Skeletal muscle tissue (tissue), 3 donors: ENCODE measurements at regions not wholly inside any gene's neighbourhood (a gene's known extent, or its start where the extent isn't known, plus 50 kb on each side); places are given as distances from the start of the nearest gene placed in this dataset.

Source experiments
- H3K27ac ChIP-seq: one replicate; pipeline ENCODE4 v1.7.0; 2013; ENCODE audit warnings: mild to moderate bottlenecking, low read depth, low read length, inconsistent platforms
- H3K27me3 ChIP-seq, 3 donors: one replicate each; pipeline ENCODE4 v1.7.0; 2013; ENCODE audit warnings: low read length in 3 of 3; ENCODE audit not compliant: control insufficient read depth in 3 of 3, insufficient read depth in 3 of 3
- H3K36me3 ChIP-seq, 3 donors: one replicate each; pipeline ENCODE4 v1.7.0; 2013; ENCODE audit warnings: low read length in 3 of 3; ENCODE audit not compliant: control insufficient read depth in 3 of 3, insufficient read depth in 3 of 3
- H3K4me1 ChIP-seq, 3 donors: one replicate each; pipeline ENCODE4 v1.7.0; 2013; ENCODE audit warnings: low read length in 3 of 3, mild to moderate bottlenecking in 3 of 3; ENCODE audit not compliant: control insufficient read depth in 3 of 3, insufficient read depth in 3 of 3
- H3K4me3 ChIP-seq, 3 donors: one replicate each; pipeline ENCODE4 v1.7.0; 2013; ENCODE audit warnings: low read length in 3 of 3
- H3K9ac ChIP-seq, 3 donors: one replicate each; pipeline ENCODE4 v1.7.0; 2013; ENCODE audit warnings: low read length in 3 of 3, mild to moderate bottlenecking in 3 of 3, moderate library complexity in 2 of 3, low read depth in 1 of 3
- H3K9me3 ChIP-seq, 3 donors: one replicate each; pipeline ENCODE4 v1.7.0; 2013; ENCODE audit warnings: low read length in 3 of 3; ENCODE audit not compliant: control insufficient read depth in 3 of 3
- donor health status: Osteomylitis.

GRCh38 chr6:21451546-21452013 lies 142.0 kb upstream of the SOX4 start:
- Histone ChIP-seq H3K27ac (no peak overlapping the region), H3K4me3 (no peak overlapping the region), H3K4me1 (no peaks in the 10 kb centered on the region)

DNA sequence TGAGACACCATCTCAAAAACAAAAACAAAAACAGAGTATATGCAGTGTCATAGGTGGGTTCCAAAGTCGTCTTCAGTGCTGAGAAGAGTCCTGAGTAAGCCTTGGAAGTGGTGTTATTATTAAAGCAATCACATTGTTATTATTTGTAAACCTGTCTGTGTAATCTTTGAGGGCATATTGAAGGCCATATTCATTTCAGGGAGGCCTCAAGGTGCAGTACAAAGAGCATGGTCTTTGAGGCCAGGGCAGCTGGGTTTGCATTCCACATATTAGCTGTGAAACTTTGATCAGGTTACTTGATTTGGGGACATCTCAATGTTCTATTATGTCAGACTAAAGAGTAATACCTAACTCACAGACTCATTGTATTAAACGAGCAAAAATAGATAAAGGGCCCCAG lies 139.3 kb upstream of the SOX4 start:
- no peaks in the 10 kb centered on the region for H3K9me3 ChIP-seq
- no peaks in the 10 kb centered on the region for H3K36me3 ChIP-seq
- H3K4me1 ChIP-seq: no peaks in the 10 kb centered on the region
- no peak overlapping the region for H3K9ac ChIP-seq
- H3K27ac ChIP-seq: no peak overlapping the region
- no peak overlapping the region for H3K4me3 ChIP-seq
- no peaks in the 10 kb centered on the region for H3K27me3 ChIP-seq

More at GRCh38 chr6:21451546-21452013, 142.0 kb upstream of the SOX4 start:
- H3K9ac ChIP-seq: no peak overlapping the region
- no peaks in the 10 kb centered on the region for H3K9me3 ChIP-seq
- no peaks in the 10 kb centered on the region for H3K36me3 ChIP-seq
- H3K27me3 ChIP-seq: no peaks in the 10 kb centered on the region

DNA sequence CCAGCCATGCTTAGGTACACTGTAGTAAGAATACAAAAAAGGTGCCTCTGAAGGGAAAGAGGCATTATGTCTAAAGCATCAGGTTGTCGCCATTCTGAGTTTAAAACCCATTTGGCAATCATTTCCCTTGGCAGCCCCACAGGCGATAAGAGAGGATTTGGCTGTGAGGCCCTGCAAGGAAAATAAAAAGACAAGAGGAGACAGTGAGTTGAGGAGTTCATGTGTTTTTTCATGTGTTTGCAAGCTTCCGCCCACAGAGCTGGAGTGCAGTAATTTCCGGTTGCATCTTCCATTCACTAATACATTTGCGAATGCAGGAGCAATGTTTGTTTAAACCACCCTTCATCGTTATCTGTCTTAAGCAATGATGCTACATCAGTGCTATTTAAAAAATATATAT lies 138.5 kb upstream of the SOX4 start:
- no peaks in the 10 kb centered on the region for H3K4me1 ChIP-seq
- no peak overlapping the region for H3K27ac ChIP-seq
- no peak overlapping the region for H3K9ac ChIP-seq
- no peak overlapping the region for H3K4me3 ChIP-seq
- no peaks in the 10 kb centered on the region for H3K9me3 ChIP-seq
- no peaks in the 10 kb centered on the region for H3K36me3 ChIP-seq
- H3K27me3 ChIP-seq: no peaks in the 10 kb centered on the region

GRCh38 chr6:21457647-21458046 lies 135.9 kb upstream of the SOX4 start:
- no peak overlapping the region for H3K27ac ChIP-seq
- H3K9ac ChIP-seq: no peak overlapping the region
- H3K4me3 ChIP-seq: no peak overlapping the region
- no peaks in the 10 kb centered on the region for H3K36me3 ChIP-seq
- no peaks in the 10 kb centered on the region for H3K4me1 ChIP-seq
- H3K9me3 ChIP-seq: no peaks in the 10 kb centered on the region
- H3K27me3 ChIP-seq: no peaks in the 10 kb centered on the region

GRCh38 chr6:21459641-21460040 lies 133.9 kb upstream of the SOX4 start:
- Histone ChIP-seq H3K9me3 (no peaks in the 10 kb centered on the region), H3K27me3 (no peaks in the 10 kb centered on the region), H3K4me3 (no peak overlapping the region), H3K27ac (no peak overlapping the region), H3K36me3 (no peaks in the 10 kb centered on the region), H3K4me1 (no peaks in the 10 kb centered on the region), H3K9ac (no peak overlapping the region)

DNA sequence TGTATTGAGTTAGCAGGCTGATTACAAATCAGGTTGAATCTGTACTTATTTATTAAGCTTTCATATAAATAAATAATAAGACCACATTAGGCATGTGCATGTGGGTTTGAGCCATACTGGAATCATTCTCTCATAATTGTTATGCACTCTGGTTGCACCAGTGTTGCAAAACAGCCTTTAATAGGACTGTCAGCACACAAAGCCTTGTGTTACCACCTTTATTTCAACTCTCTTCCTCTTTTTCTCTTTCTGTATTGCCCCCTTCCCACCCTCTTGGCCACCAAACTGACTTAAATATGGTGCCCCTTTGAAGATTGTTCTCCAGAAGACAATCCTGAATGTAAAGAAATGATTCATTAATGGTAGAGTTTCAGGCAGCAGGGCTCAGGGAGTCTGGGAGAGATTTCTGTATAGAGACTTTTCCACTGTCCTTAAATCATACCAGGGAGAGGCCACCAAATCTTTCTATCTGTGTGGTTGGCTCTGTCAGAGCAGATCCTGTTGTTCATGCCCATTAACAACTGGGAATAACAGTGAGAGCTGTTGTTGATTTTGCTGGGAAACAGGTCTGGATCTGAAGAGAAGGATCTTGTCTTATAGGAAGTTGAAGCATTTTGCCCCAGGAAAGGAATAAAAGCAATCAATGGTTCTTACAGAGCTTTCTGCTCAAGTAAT lies 131.6 kb upstream of the SOX4 start:
- Histone ChIP-seq H3K4me3 (no peak overlapping the region), H3K4me1 (no peaks in the 10 kb centered on the region)

GRCh38 chr6:21462519-21462852 lies 131.1 kb upstream of the SOX4 start:
- Histone ChIP-seq H3K9ac (no peak overlapping the region), H3K4me1 (no peaks in the 10 kb centered on the region), H3K27ac (no peak overlapping the region), H3K4me3 (no peak overlapping the region), H3K9me3 (no peaks in the 10 kb centered on the region), H3K36me3 (no peaks in the 10 kb centered on the region), H3K27me3 (no peaks in the 10 kb centered on the region)

More for the DNA sequence above, 131.6 kb upstream of the SOX4 start:
- Histone ChIP-seq H3K27ac (no peak overlapping the region), H3K9me3 (no peaks in the 10 kb centered on the region), H3K9ac (no peak overlapping the region), H3K27me3 (no peaks in the 10 kb centered on the region), H3K36me3 (no peaks in the 10 kb centered on the region)

- H3K4me3 ChIP-seq: no peak overlapping the region
- H3K27ac ChIP-seq: no peak overlapping the region
- H3K27me3 ChIP-seq: no peaks in the 10 kb centered on the region
- no peak overlapping the region for H3K9ac ChIP-seq
- no peaks in the 10 kb centered on the region for H3K4me1 ChIP-seq
- H3K36me3 ChIP-seq: no peaks in the 10 kb centered on the region
- no peaks in the 10 kb centered on the region for H3K9me3 ChIP-seq
Observed at GRCh38 chr6:21467091-21467490, 126.5 kb upstream of the SOX4 start.

- H3K4me3 ChIP-seq: no peak overlapping the region
- H3K27me3 ChIP-seq: no peaks in the 10 kb centered on the region
- H3K9ac ChIP-seq: no peak overlapping the region
- no peaks in the 10 kb centered on the region for H3K4me1 ChIP-seq
- no peak overlapping the region for H3K27ac ChIP-seq
- no peaks in the 10 kb centered on the region for H3K9me3 ChIP-seq
- no peaks in the 10 kb centered on the region for H3K36me3 ChIP-seq
Observed at GRCh38 chr6:21468461-21468860, 125.1 kb upstream of the SOX4 start.

GRCh38 chr6:21469213-21469612 lies 124.3 kb upstream of the SOX4 start:
- H3K27ac ChIP-seq: no peak overlapping the region
- H3K27me3 ChIP-seq: no peaks in the 10 kb centered on the region
- no peaks in the 10 kb centered on the region for H3K9me3 ChIP-seq
- H3K4me1 ChIP-seq: no peaks in the 10 kb centered on the region
- no peak overlapping the region for H3K9ac ChIP-seq
- H3K36me3 ChIP-seq: no peaks in the 10 kb centered on the region
- H3K4me3 ChIP-seq: no peak overlapping the region
